Suppressor macrophage treated with lipopolysaccharide for 4 hours (primary cell): ENCODE measurements at regions not wholly inside any gene's neighbourhood (a gene's known extent, or its start where the extent isn't known, plus 50 kb on each side); places are given as distances from the start of the nearest gene placed in this dataset.
"Not testable (repeated sequence)": the region's sequence is repeated elsewhere in the genome, so short reads cannot be mapped to it uniquely, and the experiment has no call there.

Experiments used
- DNase-seq: peaks from one replicate; pipeline ENCODE4 v3.0.0-alpha.2; 2020

DNA sequence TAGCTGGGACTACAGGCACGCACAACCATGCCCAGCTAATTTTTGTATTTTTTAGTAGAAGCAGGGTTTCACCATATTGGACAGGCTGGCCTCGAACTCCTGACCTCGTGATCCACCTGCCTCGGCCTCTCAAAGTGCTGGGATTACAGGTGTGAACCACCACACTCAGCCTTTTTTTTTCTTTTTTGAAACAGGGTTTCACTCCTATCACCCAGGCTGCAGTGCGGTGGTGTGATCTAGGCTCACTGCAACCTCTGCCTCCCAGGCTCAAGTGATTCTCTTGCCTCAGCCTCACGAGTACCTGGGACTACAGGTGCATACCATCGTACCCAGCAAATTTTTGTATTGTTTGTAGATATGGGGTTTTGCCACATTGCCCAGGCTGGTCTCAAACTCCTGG lies 280.9 kb downstream of the GOLGA6L6 start:
- DNase-seq: not testable (repeated sequence)

DNA sequence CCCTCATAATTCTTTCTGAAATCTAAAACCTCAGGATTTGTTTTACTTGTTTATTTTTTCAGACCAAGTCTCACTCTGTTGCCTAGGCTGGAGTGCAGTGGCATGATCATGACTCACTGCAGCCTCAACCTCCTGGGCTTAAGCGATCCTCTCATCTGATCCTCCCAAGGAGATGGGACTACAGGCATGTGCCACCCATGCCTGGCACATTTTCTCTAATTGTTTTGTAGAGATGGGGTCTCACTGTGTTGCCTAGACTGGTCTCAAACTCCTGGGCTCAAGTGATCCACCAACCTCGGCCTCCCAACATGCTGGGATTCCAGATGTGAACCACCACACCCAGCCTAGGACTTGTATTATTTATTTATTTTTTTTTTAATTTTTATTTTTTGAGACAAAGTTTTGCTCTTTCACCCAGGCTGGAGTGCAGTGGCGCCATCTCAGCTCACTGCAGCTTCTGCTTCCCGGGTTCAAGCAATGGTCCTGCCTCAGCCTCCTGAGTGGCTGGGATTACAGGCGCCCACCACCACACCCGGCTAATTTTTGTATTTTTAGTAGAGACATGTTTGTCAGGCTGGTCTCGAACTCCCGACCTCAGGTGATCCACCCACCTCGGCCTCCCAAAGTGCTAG lies 281.9 kb downstream of the GOLGA6L6 start:
- DNase-seq: not testable (repeated sequence)

DNA sequence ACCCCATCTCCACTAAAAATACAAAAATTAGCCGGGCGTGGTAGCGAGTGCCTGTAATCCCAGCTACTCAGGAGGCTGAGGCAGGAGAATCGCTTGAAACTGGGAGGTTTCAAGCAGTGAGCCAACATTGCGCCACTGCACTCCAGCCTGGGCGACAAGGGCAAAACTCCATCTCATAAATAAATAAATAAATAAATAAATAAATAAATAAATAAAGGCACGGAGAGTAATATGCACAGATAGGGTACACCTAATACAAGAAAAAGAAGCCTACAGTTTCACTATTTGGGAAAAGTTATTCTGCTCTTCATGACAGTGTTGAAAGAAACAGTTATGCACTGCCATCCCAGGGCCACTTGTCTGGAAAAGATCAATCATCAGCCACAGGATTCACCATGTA lies 285.2 kb downstream of the GOLGA6L6 start:
- not testable (repeated sequence) for DNase-seq

DNA sequence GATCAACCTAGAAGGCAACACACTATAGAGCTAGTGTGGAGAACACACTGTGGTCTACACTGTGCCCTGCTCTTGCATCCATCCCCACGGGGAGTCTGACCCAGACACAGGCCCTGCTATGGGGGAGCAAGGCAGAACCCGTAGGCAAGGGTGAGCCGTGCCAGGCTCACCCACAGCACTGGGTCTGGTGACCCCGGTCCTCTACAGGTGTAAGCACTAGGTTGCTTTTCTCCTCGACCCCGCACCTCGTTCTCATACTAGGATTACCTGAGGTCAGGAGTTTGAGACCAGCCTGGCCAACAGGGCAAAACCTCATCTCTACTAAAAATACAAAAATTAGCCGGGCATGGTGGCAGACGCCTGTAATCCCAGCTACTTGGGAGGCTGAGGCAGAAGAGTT lies 286.0 kb downstream of the GOLGA6L6 start:
- not testable (repeated sequence) for DNase-seq

DNA sequence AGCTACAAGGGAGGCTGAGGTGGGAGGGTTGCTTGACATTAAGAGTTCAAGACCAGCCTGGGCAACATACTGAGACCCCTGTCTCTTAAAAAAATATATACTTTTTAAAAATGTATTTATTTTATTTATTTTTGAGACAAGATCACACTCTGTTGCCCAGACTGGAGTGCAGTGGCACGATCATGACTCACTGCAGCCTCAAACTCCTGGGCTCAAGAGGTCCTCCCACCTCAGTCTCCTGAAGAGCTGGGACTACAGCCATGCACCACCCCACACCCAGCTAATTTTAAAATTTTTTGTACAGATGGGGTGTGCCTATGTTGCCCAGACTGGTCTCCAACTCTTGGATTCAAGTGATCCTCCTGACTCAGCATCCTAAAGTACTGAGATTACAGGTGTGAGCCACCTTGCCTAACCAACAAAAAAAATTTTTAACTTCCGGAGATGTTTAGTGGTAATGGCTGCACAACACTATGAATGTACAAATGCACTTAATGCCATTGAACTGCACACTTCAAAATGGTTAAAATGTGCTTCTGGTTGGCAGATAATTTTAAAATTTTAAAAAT lies 288.5 kb downstream of the GOLGA6L6 start:
- not testable (repeated sequence) for DNase-seq

DNA sequence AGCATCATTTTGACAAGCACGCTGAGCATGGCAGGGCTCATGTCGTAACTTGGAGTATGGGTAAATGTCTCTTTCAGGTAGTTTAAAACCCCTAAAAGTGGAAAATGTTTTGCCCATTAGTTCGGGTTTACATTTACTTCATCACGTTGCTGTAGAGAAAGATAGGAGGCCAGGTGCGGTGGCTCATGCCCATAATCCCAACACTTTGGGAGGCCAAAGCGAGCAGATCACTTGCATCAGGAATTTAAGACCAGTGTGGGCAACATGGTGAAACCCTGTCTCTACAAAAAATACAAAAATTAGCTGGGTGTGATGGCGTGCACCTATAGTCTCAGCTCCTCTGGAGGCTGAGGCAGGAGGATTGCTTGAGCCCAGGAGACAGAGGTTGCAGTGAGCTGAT lies 289.6 kb downstream of the GOLGA6L6 start:
- DNase-seq: not testable (repeated sequence)

DNA sequence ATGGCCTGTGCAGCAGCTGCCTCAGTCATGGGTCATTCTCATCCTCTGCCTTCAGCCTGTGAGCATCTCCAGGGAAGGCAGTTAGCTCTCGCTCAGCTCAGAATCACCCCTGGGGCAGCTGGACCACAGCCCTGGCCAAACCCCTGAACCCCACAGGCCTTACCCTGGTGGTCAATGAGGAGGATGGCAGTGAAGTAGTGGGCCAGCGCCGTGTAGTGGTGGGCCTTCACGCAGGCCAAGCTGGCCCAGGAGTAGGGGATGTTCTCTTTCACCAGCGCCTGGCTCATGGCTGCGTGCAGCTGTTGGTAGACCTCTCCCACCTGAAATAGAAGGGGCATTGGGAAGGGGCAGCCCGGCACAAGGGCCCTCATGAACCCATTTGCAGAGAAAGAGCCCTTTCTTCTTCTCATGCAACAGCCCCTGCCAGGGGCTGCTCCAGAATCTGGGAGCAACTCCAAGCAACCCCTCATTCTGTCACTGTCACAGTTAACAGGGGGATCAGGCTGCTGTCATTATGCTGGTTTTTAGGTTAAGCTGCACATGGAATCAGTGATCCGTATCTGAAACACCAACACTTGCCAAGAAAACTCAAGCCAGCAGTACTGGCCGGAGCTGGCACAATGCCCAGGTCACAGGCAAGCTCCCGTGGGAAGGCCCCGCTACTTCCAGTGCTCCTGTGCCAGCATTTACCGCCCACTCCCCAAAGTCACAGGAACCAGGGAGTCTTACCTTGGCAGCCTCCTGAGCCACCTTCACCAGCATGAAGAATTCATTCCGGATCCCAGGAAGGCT lies 290.2 kb downstream of the GOLGA6L6 start:
- DNase-seq: not testable (repeated sequence)

DNA sequence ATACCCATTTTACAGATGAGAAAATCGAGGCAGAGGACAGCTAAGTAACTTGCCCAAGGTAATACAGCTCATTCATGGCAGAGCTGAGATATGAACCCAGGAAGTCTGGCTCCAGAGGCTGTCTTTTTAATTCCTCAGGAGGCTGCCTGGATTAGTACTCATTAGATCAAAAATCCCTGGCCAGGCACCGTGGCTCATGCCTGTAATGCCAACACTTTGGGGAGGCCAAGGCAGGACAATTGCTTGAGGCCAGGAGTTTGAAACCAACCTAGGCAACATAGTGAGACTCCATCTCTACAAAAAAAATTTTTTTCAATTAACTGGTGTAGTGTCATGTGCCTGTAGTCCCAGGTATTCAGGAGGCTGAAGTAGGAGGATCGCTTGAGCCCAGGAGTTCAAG lies 291.4 kb downstream of the GOLGA6L6 start:
- not testable (repeated sequence) for DNase-seq

DNA sequence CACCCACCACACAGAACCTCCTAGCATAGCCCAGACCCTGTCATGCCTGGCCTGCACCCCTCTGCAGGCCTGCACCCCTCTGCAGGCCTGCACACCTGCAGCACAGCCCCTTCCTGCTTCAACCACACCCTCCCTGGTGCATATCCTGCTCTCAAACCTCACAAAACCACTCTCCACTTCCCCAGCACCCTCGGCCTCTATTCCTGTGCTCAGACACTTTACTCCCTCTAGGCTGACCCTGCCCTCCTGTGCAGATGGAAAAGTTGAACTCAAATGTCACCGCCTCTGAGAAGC lies 292.0 kb downstream of the GOLGA6L6 start:
- not testable (repeated sequence) for DNase-seq

DNA sequence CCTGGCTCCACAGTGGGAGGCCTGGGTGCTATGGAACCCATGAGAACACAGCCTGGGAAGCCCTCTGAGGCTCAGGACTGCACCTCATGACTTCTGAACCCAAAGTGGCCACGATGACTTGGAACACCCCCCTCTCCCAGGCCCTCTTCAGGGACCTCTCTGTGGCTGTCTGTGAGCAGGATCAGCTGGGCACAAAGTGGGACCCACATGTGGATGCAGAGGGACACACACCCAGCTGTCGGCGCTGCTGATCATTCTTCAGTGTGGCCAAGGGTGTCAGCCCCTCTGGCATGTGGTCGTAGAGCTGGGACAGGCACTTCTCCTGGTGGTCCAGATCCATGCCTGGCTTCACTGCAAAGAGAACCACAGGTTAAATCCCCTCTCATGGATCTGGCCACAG lies 293.2 kb downstream of the GOLGA6L6 start:
- not testable (repeated sequence) for DNase-seq

DNA sequence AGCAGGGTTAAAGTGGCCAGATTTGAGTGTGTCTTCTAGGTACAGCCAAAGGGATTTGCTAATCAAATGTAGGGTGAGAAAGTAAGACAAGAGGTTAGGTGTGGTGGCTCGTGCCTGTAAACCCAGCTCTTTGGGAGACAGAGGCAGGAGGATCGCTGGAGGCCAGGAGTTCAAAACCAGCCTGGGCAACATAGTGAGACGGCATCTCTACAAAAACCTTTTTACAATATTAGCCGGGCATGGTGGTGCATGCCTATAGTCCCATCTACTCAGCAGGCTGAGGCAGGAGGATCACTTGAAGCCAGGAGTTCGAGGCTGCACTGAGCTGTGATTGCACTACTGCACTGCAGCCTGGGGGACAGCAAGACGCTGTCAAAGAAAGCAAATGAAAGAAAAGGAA lies 294.5 kb downstream of the GOLGA6L6 start:
- not testable (repeated sequence) for DNase-seq

DNA sequence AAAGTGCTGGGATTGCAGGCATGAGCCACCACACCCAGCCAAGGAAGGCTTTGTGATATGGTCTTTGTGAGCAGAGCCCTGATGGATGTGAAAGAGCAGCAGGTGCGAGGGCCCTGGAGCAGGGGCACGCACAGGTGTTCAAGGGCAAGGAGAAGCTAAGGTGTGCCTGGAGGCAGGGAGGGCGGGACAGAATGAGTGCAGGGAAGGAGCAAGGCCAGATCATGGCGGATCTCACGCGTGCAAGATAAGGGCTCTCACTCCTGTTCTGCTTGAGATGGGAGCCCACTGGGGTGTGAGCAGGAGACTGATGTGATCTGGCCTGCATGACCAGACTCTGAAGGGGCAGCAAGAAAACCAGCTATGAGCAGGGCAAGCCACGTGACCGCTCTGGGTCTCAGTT lies 295.0 kb downstream of the GOLGA6L6 start:
- DNase-seq: not testable (repeated sequence)

DNA sequence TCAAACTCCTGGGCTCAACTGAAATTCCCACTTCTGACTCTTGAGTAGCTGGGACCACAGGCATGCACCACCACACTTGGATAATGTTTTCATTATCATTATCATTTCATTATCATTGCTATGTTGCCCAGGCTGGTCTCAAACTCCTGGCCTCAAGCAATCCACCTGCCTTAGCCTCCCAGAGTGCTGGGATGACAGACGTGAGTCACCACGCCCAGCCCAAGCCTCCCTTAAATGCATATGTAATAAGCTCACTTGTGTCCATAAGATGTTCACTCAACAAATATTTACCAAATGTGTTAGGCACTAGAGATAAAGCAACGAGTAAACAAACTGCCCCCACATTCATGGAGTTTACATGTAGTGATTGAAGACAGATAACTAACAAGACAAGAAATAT lies 295.7 kb downstream of the GOLGA6L6 start:
- DNase-seq: not testable (repeated sequence)

DNA sequence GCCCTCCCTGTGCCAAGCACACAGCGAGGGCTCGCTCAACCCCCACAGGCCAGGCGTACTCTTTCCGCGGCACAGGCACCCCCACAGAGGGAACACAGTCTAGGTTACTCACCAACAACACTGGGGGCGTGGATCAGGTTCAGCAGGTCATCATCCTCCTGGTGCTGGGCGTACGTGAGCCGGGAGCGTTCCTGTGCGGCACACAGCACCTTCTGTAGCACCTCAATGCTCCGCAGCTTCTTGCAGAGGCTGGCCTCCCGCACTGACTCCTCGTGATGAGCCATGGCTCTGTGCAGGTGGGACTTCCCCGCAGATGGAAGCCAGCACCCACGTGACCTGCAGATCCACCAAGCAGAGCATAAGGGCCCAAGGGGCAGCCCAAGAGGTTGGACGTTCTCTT lies 296.8 kb downstream of the GOLGA6L6 start:
- not testable (repeated sequence) for DNase-seq

DNA sequence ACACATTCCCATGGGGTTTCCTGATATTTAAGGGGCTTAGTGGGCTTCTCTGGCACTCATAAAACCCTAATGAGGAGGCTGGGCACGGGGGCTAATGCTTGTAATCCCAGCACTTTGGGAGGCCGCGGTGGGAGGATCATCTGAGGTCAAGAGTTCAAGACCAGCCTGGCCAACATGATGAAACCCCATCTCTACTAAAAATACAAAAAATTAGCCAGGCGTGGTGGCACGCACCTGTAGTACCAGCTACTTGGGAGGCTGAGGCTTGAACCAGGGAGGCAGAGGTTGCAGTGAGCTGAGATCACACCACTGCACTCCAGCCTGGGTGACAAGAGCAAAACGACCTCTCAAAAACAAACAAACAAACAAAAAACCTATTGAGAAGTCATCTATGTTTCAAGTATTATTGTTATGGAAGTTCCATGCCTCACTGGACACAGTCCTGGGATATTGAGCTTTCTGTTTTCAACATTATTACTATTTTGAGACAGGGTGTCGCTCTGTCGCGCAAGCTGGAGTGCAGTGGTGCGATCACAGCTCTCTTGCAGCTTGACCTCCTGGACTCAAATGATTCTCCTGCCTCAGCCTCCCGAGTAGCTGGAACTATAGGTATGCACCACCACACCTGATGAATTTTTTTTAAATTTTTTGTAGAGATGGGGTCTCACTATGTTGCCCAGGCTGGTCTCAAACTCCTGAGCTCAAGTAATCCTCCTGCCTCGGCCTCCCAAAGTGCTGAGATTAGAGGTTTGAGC lies 297.9 kb downstream of the GOLGA6L6 start:
- DNase-seq: not testable (repeated sequence)

DNA sequence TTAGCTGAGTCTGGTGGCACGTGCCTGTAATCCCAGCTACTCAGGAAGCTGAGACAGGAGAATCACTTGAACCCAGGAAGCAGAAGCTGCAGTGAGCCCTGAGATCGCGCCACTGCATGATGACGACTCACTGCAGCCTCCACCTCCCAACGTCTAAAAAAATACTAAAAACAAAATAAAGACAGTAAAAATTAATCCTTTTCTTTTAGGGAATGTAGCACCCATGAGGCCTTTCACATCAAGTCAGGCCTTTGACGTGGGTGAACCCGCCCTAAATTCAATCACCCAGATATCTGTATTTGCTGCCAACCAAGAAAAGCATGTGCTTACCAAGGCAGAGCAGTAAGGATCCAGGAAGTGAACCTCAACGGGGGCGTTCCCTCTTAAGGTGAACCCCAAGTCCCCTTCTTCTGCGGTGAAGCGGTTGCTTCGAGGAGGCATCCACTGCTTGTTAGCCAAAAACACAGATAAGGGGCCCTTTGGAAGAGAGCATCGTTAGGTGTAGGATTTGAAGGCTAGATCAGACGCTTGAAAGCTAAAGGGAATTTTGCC lies 301.2 kb downstream of the GOLGA6L6 start:
- not testable (repeated sequence) for DNase-seq

DNA sequence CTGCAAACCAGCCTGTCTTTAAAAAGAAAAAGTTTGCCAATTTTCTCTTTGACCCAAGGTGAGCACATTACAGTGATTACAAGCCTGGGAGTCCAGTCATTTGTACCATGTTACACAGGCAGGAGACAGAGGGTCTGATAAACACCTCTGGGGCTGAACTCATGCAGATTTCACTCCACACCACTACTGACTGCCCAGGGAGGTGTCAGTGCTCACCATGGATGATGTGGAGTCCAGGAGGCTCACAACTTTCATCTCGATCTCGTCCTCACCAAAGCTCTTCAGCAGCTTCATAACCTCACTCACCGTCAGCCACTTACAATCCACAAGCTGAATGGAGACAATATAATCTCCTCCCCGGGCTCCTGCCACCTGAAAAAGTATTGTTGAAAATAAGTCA lies 302.4 kb downstream of the GOLGA6L6 start:
- DNase-seq: not testable (repeated sequence)

DNA sequence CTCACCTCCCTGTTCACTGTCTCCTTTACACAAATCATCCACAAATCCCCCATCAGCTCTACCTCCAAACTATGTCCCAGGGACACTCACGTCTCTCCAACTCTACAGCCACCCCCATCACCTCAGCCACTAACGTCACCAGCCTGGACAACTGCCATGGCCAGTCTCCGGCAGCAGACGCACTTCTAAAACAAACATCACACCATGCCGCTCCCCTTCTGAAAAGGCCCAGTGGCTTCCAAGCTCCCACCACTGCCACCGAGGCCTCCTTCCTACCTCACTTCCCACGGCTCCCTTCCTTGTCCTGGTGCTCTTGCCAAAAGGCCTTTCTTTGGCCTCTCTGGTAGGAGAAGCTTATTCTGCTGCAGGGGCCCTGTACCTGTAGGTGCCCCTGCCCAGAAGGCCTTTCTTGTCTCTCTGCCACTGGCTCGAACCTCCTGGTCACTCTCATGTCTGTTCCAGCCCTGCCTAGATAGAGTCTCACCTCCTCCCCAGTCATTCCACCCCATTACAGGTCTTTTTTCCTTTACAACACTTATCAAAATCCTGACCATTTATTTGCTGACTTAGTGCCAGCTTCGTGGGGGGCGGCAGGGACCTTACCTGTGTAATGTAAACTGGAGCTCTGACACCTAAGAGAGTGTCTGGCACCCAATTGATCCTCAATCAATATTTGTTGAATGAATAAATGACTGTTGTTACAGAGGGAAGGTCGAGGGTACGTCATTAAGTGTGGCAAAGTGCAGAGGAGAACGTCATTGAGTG lies 304.2 kb downstream of the GOLGA6L6 start:
- not testable (repeated sequence) for DNase-seq

DNA sequence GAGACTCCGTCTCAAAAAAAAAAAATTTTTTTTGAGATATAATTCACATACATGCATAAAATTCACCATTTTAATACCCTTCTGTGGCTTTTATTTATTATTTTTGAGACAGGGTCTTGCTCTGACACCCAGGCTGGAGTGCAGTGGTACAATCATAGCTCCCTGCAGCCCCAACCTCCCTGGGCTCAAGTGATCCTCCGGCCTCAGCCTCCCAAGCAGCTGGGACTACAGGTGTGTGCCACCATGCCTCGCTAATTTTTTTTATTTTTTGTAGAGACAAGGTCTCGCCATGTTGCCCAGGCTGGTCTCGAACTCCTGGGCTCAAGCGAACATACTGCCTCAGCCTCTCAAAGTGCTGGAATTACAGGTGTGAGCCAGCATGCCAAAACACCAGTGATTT lies 305.9 kb downstream of the GOLGA6L6 start:
- not testable (repeated sequence) for DNase-seq

DNA sequence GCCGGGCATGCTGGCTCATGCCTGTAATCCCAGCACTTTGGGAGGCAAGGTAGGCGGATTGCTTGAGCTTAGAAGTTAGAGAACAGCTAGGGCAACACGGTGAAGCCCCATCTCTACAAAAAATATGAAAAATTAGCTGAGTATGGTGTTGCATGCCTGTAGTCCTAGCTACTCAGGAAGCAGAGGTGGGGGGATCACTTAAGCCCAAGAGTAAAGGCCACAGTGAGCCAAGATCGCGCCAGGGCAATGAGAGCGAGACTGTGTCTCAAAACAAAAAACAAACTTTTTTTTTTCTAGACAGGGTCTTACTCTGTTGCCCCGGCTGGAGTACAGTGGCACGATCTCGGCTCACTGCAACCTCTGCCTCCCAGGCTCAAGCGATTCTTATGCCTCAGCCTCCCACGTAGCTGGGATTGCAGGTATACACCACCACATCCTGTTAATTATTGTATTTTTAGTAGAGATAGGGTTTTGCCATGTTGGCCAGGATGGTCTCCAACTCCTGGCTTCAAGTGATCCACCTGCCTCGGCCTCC lies 307.5 kb downstream of the GOLGA6L6 start:
- DNase-seq: not testable (repeated sequence)

DNA sequence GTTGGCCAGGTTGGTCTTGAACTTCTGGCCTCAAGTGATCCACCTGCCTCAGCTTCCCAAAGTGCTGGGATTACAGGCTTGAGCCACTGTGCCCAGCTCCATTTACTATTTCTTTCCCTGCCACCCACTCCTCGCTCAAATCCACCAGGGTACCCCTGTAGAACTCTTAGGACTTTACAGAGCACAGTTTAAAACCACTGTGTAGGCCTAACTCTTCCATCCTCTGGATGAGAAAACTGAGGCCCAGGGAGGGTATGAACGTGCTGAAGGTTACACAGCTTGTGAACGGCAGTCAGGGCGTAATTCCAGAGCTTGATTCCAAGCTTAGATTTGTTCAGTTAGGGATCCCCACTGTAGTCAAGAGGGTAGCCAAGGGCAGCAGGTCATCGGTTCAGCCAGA lies 309.1 kb downstream of the GOLGA6L6 start:
- not testable (repeated sequence) for DNase-seq

DNA sequence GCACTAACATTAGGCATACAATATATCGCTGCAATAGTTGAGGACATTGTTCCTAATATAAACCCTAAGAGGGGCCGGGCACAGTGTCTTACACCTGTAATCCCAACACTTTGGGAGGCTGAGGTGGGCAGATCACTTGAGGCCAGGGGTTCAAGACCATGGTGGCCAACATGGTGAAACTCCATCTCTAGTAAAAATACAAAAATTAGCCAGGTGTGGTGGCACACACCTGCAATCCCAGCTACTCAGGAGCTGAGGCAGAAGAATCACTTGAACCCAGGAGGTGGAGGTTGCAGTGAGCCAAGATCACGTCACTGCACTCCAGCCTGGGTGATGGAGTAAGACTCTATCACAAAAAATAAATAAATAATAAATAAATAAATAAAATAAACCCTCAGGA lies 310.9 kb downstream of the GOLGA6L6 start:
- not testable (repeated sequence) for DNase-seq
